GM19023 (cell line): ENCODE measurements at regions not wholly inside any gene's neighbourhood (a gene's known extent, or its start where the extent isn't known, plus 50 kb on each side); places are given as distances from the start of the nearest gene placed in this dataset.
"Not testable (repeated sequence)": the region's sequence is repeated elsewhere in the genome, so short reads cannot be mapped to it uniquely, and the experiment has no call there.

ENCODE experiments used
- ATAC-seq: cut with Tn5 transposase; IDR thresholded peaks from one replicate; pipeline ENCODE4 v1.9.1; 2021; ENCODE audit warnings: mild to moderate bottlenecking, moderate library complexity; ENCODE audit not compliant: unreplicated experiment

- no peak for ATAC-seq
These were observed 70.4 kb downstream of the TDRD15 start for GRCh38 chr2:21194147-21194546.

- ATAC-seq = no peak
These were observed 71.1 kb downstream of the TDRD15 start for GRCh38 chr2:21194858-21195271.

- no peak for ATAC-seq
These were observed 71.6 kb downstream of the TDRD15 start for GRCh38 chr2:21195326-21195725.

GRCh38 chr2:21198637-21199036 lies 74.9 kb downstream of the TDRD15 start:
- no peak for ATAC-seq

GRCh38 chr2:21203976-21204375 lies 80.2 kb downstream of the TDRD15 start:
- ATAC-seq = no peak

GRCh38 chr2:21214085-21214484 lies 90.3 kb downstream of the TDRD15 start:
- ATAC-seq = not testable (repeated sequence)

- no peak for ATAC-seq
These were observed 93.7 kb downstream of the TDRD15 start for GRCh38 chr2:21217442-21217841.

GRCh38 chr2:21220930-21221329 lies 97.2 kb downstream of the TDRD15 start:
- ATAC-seq = no peak

GRCh38 chr2:21223618-21224017 lies 99.8 kb downstream of the TDRD15 start:
- no peak for ATAC-seq

- no peak for ATAC-seq
These were observed 104.5 kb downstream of the TDRD15 start for GRCh38 chr2:21228041-21228895.

GRCh38 chr2:21229302-21229701 lies 105.5 kb downstream of the TDRD15 start:
- ATAC-seq = no peak

GRCh38 chr2:21230140-21230539 lies 106.4 kb downstream of the TDRD15 start:
- ATAC-seq = no peak

GRCh38 chr2:21231985-21232384 lies 108.2 kb downstream of the TDRD15 start:
- ATAC-seq = peak; percentile 71

GRCh38 chr2:21233194-21233593 lies 109.4 kb downstream of the TDRD15 start:
- ATAC-seq = no peak

GRCh38 chr2:21234001-21234400 lies 110.2 kb downstream of the TDRD15 start:
- ATAC-seq = no peak

GRCh38 chr2:21234464-21235120 lies 110.8 kb downstream of the TDRD15 start:
- no peak for ATAC-seq

- not testable (repeated sequence) for ATAC-seq
These were observed 116.0 kb downstream of the TDRD15 start for GRCh38 chr2:21239749-21240148.

- ATAC-seq = no peak
These were observed 120.4 kb downstream of the TDRD15 start for GRCh38 chr2:21244161-21244560.

- ATAC-seq = no peak
These were observed 121.8 kb downstream of the TDRD15 start for GRCh38 chr2:21245565-21245964.

- ATAC-seq = no peak
These were observed 125.6 kb downstream of the TDRD15 start for GRCh38 chr2:21249367-21249766.

- no peak for ATAC-seq
These were observed 126.9 kb downstream of the TDRD15 start for GRCh38 chr2:21250673-21251072.
